ENCODE measurements at regions not wholly inside any gene's neighbourhood (a gene's known extent, or its start where the extent isn't known, plus 50 kb on each side); places are given as distances from the start of the nearest gene placed in this dataset.

DNA sequence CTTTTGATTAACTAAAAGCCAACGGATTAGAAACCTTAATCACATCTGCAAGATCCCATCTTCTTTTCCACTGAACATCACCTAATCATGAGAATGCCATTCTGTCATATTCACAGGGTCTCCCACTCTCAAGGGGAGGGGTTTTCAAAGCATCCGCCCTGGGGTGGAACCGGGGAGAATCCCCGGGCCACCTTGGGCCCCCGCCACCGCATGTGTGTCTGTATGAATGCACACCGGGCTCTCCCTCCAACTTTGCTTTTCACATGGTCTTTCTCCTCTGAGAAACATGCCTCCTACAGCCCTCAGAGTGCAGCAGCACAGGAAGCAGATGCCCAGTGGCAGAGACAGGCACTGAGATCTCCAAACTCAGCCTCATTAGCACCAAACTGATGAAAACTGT lies 233.2 kb upstream of the PPP2R2D start:
- TF ChIP-seq GATA2 (IDR thresholded peaks at IDR 0.05; ENCODE audit: low read depth, low read length): no peak
- TF ChIP-seq GATA3 (IDR thresholded peaks at IDR 0.05; ENCODE audit: low read depth, low read length): no peak

DNA sequence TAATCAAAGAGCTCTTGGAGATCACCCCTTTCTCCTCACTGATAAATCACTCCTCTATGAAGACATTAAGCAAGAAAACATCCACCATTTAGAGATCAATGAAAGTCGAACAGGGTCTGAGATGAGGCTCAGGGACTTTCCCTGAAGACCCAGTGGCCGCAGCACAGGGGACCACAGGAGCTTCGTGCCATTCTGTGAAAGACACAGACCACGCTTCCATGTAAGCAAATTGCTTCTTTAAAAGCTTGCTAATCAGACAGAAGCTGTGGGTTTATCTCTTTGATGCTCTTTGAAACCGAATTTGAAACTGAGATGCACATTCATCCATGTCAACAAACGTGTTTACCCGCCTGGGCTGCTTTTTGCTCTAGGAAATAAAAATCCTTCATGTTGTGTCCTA lies 231.9 kb upstream of the PPP2R2D start:
- TF ChIP-seq GATA2 (IDR thresholded peaks at IDR 0.05; ENCODE audit: low read depth, low read length): no peak
- TF ChIP-seq GATA3 (IDR thresholded peaks at IDR 0.05; ENCODE audit: low read depth, low read length): no peak

DNA sequence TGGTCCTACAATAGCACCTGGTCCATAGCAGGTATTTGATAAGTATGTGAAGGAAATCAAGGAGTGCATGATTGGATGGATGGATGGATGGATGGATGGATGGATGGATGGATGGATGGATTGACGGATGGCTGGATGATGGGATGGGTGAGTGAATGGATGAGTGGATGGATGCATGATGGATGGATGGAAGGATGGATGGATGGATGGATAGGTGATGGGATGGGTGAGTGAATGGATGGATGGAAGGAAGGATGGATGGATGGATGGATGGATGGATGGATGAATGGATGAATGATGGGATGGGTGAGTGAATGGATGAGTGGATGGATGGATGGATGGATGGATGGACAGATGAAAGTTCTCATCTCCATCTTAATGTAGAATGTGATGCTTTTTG lies 231.0 kb upstream of the PPP2R2D start:
- TF ChIP-seq GATA2 (IDR thresholded peaks at IDR 0.05; ENCODE audit: low read depth, low read length) (no peak), GATA3 (IDR thresholded peaks at IDR 0.05; ENCODE audit: low read depth, low read length) (no peak)

DNA sequence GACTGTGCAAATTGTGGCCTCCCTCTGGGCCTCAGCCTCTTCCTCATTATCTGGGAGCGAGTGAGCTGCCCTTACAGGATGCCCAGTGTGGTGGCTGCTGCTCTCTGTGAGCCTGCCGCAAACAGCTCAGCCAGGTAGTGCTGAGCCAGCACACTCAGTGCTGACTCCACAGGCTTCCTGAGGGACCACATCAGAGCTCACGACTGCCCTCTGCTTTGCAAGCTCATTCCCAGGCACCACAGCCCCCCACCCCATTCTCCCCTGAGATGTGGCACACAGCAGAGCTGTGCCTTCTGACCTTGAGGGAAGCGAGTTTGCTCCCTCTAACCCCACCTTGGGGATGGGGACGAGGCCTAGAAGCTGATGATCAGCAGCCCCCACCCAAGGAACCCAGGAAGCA lies 230.5 kb upstream of the PPP2R2D start:
- TF ChIP-seq GATA3 (IDR thresholded peaks at IDR 0.05; ENCODE audit: low read depth, low read length) (no peak), GATA2 (IDR thresholded peaks at IDR 0.05; ENCODE audit: low read depth, low read length) (no peak)

DNA sequence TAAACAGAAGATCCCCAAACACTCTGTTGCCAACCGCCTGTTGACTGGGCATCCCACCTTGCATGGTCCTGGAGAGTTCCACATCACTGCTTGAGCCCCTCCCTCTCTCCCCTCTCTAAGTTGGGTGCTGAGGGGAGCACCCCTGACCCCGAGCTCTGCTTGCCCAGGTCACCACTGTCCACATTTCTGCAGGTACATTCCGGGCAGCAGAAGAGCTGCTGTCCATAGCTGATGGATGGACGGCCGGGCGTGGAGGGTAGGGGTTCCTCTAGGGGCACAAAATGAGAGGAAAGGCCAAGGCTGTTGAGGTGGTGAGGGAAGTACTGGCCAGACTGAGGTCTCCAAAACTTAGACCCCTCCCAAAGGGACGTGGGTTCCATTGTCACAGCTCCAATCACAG lies 227.4 kb upstream of the PPP2R2D start:
- TF ChIP-seq GATA3 (IDR thresholded peaks at IDR 0.05; ENCODE audit: low read depth, low read length): no peak
- TF ChIP-seq GATA2 (IDR thresholded peaks at IDR 0.05; ENCODE audit: low read depth, low read length): no peak

DNA sequence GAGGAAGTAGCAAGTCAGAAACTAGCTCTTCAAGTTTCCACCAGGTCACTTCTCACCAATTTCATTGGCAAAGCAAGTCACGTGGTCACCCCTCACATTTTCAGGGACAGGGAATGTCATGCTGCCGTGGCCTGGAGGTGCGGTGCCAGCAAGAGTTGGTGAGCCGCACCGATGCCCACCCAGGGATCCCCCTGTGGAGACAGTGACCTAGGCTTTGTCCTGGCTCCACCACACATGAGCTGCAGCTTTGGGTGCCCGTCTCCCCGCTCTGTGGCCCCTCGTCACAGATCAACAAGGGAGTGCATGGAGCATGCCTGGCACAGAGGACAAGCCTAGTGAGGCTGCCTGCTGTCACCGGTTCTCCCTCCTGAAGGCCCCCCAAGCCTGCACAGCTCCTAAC lies 226.7 kb upstream of the PPP2R2D start:
- no peak for TF ChIP-seq GATA2 (IDR thresholded peaks at IDR 0.05; ENCODE audit: low read depth, low read length)
- TF ChIP-seq GATA3 (IDR thresholded peaks at IDR 0.05; ENCODE audit: low read depth, low read length): no peak

DNA sequence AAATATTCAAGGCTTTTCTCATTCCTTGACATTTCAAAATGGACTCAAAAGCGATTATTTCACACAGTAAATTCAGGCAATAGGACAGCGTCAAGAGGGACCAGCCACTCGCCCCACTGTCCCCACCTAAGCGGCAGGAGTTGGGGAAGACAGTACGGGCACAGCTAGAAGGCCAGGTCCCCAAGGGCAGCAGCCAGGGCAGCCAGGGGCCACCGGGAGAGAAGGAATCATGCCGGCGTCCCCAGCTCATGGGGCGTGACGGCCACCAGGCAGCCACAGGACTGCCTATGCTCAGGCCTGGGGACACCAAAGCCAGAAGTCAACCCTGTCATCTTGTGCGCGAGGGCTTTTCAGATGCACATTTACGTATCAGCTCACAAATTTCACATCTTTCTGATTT lies 225.7 kb upstream of the PPP2R2D start:
- no peak for TF ChIP-seq GATA2 (IDR thresholded peaks at IDR 0.05; ENCODE audit: low read depth, low read length)
- TF ChIP-seq GATA3 (IDR thresholded peaks at IDR 0.05; ENCODE audit: low read depth, low read length): no peak

DNA sequence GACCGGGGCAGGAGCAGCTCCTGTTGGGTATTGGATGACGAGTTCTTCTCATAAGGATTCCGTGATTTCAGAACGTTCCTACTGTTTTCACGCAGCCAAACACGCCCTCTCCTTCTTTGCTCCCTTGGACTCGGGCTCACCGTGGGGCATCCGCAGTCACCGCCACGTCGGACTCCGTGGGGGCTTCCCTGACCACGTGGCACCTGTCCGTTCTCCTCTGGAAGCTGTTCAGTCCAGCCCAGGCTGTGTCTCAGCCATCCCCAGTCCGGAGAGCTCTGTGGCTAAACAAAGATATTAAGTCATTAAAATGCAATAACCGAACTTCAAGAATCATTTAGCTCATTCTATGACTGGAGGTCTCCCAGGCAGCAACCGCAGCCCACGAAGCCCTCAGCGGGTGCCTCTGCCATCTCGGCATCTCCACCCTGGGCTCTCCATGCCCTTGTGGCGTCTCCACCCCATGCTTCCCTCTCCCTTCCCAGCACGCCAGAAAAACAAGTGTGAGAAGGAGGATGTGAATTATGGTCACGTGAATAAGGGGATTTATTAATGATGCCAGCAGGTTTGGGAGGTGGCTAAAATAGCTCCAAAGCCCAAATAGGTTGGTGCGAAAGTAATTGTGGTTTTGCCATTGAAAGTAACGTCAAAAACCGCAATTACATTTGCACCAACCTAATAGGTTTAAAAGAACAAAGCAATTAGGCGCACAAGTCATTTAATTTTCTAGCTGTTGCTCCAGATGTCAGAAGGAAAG lies 224.6 kb upstream of the PPP2R2D start:
- no peak for TF ChIP-seq GATA3 (IDR thresholded peaks at IDR 0.05; ENCODE audit: low read depth, low read length)

DNA sequence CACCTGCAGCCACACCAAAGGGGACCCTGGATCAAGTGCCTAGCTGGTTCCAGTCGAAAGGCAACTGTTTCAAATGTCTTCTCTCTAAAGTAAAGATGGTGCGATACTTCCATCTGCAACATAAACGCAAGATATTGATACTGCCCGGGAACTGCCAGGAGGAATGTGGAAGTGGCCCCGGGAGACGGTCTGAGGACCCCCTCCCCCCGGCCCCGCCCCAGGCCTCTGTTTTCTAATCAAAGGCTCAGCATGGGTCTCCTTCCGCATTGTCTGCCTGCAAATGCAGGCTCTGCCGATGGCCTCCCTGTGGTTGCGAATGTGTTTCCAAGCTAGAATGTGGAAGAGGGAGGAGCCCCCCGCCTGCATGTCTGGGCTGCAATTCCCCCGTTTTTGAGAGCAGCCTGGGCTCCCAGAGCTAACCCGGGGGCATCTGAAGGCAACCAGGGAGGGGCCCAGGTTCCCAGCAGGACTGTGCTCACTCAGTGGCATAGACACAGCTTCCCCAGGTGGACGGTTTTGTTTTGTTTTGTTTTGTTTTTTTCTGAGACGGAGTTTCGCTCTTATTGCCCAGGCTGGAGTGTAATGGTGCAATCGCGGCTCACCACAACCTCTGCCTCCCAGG lies 223.9 kb upstream of the PPP2R2D start:
- TF ChIP-seq GATA3 (IDR thresholded peaks at IDR 0.05; ENCODE audit: low read depth, low read length) (no peak), GATA2 (IDR thresholded peaks at IDR 0.05; ENCODE audit: low read depth, low read length) (no peak)

DNA sequence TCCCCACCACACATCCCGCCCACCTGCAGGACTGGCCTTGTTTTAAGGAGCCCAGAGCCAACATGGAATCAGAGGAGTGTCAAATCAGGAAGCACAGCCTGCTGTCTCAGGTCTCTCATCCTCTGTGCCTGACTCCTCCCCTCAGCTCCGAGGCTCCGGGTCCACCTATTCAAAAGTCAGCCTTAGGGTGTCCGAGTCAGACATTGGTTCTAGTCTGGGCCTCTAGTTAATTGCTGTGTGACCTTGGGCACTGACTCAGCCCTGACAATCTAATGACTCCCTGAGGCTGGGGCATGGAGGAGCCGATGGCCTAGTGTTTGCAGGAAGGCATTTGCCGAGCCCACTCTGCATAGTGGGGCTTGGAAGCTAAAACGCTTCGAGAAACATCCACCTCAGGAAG lies 223.1 kb upstream of the PPP2R2D start:
- TF ChIP-seq GATA3 (IDR thresholded peaks at IDR 0.05; ENCODE audit: low read depth, low read length) (no peak), GATA2 (IDR thresholded peaks at IDR 0.05; ENCODE audit: low read depth, low read length) (no peak)

DNA sequence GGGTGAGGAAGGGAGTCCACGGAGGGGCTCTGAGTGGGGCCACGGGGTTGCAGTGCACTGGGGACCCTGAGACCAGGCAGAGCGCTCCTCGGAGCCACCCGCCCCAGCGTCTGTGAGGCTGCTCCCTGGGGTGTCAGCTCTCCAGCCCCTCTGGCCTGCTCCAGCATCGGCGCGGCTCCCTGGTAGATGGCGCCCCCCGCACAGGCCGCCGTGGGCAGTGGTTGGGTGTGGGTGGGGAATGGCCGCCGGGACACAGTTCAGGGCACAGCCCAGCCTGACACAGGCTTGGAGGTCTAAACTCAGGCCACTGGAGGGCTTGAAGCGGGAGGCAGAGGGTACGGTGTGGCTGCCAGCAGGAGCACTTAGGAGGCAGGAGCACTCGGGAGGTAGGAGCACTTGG lies 222.6 kb upstream of the PPP2R2D start:
- no peak for TF ChIP-seq GATA2 (IDR thresholded peaks at IDR 0.05; ENCODE audit: low read depth, low read length)
- no peak for TF ChIP-seq GATA3 (IDR thresholded peaks at IDR 0.05; ENCODE audit: low read depth, low read length)

DNA sequence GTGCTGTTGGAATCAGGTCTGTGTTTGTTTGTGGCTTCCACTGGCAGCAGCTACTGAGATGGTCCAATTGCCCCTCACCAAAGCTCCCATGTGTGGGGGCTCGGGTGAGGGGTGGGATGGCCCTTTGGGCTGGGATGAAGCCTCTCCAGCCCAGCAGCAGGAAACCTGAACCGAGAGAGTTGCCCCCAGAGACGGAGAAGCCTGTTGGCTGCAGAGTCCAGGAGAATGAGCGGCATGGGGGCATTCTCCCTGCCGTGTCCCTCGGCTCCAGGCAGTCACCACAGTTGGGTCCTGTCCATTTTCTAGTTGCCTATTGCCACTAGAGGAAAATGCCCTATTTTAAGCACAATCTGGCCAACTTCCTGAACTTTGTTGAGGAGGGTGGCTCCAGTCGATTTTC lies 222.2 kb upstream of the PPP2R2D start:
- TF ChIP-seq GATA3 (IDR thresholded peaks at IDR 0.05; ENCODE audit: low read depth, low read length) (no peak), GATA2 (IDR thresholded peaks at IDR 0.05; ENCODE audit: low read depth, low read length) (no peak)

DNA sequence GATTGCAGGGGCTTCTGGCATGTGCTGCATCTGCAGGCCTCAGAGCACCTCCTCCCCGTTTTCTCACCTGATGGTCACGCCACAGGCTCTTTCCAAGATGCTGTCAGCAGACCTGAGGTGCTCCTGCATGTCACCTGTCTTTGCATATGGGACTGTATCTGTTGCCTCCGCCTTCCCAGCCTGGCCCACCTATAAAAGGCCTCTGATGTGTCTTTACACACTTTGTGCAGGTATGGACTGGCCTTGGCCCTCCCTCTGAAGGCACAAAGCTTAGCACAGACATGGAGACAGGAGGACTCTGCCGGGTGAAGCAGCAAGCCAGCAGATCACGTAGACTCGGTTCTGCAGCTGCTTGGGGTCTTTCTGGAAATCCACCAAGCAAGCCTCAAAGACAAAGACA lies 220.9 kb upstream of the PPP2R2D start:
- TF ChIP-seq GATA2 (IDR thresholded peaks at IDR 0.05; ENCODE audit: low read depth, low read length) (no peak), GATA3 (IDR thresholded peaks at IDR 0.05; ENCODE audit: low read depth, low read length) (no peak)

DNA sequence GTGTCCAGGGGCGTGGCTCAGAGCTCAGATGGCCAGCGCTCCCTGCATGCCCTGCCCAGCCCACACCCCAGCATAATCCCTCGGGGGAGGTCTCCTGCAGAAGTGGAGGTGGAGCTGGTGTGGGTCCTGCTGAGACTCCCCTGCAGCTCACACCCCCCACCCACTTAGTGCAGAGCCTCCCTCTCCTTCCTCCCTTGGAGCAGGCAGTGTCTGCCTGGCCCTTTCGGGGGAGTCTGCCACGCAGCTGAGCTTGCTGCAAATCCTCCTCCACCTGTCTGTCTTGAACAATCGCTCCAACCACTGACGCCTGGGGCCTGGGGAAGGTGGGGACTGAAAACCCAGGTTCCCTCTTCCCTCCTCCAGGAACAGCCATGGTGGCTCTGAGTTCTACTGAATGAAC lies 219.7 kb upstream of the PPP2R2D start:
- TF ChIP-seq GATA2 (IDR thresholded peaks at IDR 0.05; ENCODE audit: low read depth, low read length): no peak
- no peak for TF ChIP-seq GATA3 (IDR thresholded peaks at IDR 0.05; ENCODE audit: low read depth, low read length)

DNA sequence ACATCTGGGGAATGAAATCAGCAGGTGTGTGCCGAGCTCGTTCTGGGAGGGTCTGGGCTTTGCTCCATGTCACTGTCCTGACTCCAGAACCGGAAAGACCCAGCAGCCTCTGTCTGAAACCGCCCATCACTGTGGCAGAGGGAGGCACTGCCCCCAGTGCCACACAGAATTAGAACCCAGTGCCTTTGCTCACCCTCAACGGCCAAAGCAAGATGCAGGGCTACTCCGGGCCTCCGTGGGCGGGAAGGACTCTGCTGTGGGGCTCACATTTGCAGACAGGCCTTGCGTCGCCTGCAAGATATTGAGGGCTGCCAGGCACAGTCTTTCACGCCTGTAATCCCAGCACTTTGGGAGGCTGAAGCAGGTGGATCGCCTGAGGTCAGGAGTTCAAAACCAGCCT lies 219.2 kb upstream of the PPP2R2D start:
- no peak for TF ChIP-seq GATA3 (IDR thresholded peaks at IDR 0.05; ENCODE audit: low read depth, low read length)
- no peak for TF ChIP-seq GATA2 (IDR thresholded peaks at IDR 0.05; ENCODE audit: low read depth, low read length)

All from SH-SY5Y (cell line).